Activated CD4-positive, CD25-positive, alpha-beta regulatory T cell (primary cell): ENCODE measurements at regions not wholly inside any gene's neighbourhood (a gene's known extent, or its start where the extent isn't known, plus 50 kb on each side); places are given as distances from the start of the nearest gene placed in this dataset.

Experiments used
- DNase-seq, 4 experiments: peaks; one replicate each; lab custom pipeline; 2025; lab: John Stamatoyannopoulos, UW

- no peak for DNase-seq
Measured at GRCh38 chr5:175242207-175242606, 201.8 kb downstream of the DRD1 start.

GRCh38 chr5:175238326-175238725 lies 205.7 kb downstream of the DRD1 start:
- DNase-seq: no peak

GRCh38 chr5:175236176-175236575 lies 207.8 kb downstream of the DRD1 start:
- no peak for DNase-seq

GRCh38 chr5:175235251-175235960 lies 208.6 kb downstream of the DRD1 start:
- DNase-seq: no peak

- no peak for DNase-seq
Measured at GRCh38 chr5:175230299-175230698, 213.7 kb downstream of the DRD1 start.

GRCh38 chr5:175226506-175226905 lies 217.5 kb downstream of the DRD1 start:
- no peak for DNase-seq

- no peak for DNase-seq
Measured at GRCh38 chr5:175223291-175223690, 220.7 kb downstream of the DRD1 start.

GRCh38 chr5:175222621-175223020 lies 221.4 kb downstream of the DRD1 start:
- no peak for DNase-seq

- DNase-seq: no peak
Measured at GRCh38 chr5:175220549-175220948, 223.4 kb downstream of the DRD1 start.

GRCh38 chr5:175219366-175219765 lies 224.6 kb downstream of the DRD1 start:
- DNase-seq: no peak

GRCh38 chr5:175216991-175217390 lies 227.0 kb downstream of the DRD1 start:
- DNase-seq: no peak

- DNase-seq: no peak
Measured at GRCh38 chr5:175215906-175216305, 228.1 kb downstream of the DRD1 start.

GRCh38 chr5:175214152-175214551 lies 229.8 kb downstream of the DRD1 start:
- no peak for DNase-seq

- no peak for DNase-seq
Measured at GRCh38 chr5:175211956-175212756, 231.8 kb downstream of the DRD1 start.

GRCh38 chr5:175207321-175208040 lies 236.5 kb downstream of the DRD1 start:
- DNase-seq: no peak

GRCh38 chr5:175206669-175207068 lies 237.3 kb downstream of the DRD1 start:
- DNase-seq: no peak

- DNase-seq: no peak
Measured at GRCh38 chr5:175202463-175203068, 241.4 kb downstream of the DRD1 start.

- no peak for DNase-seq
Measured at GRCh38 chr5:175201393-175201792, 242.6 kb downstream of the DRD1 start.

- DNase-seq: no peak
Measured at GRCh38 chr5:175195698-175196656, 248.0 kb downstream of the DRD1 start.

- no peak for DNase-seq
Measured at GRCh38 chr5:175181331-175181730, 262.7 kb downstream of the DRD1 start.

- DNase-seq: no peak
Measured at GRCh38 chr5:175170899-175171298, 273.1 kb downstream of the DRD1 start.
